ENCODE measurements at regions not wholly inside any gene's neighbourhood (a gene's known extent, or its start where the extent isn't known, plus 50 kb on each side); places are given as distances from the start of the nearest gene placed in this dataset.

GRCh38 chr19:28028881-28029444, 1184.0 kb downstream of the UQCRFS1 start:
- Histone ChIP-seq H3K27me3 (no peaks in the 10 kb centered on the region), H3K4me1 (no peaks in the 10 kb centered on the region), H3K36me3 (no peaks in the 10 kb centered on the region), H3K27ac (no peak overlapping the region), H3K4me3 (no peak overlapping the region), H3K9me3 (no peaks in the 10 kb centered on the region)
- TF ChIP-seq CTCF (IDR thresholded peaks at IDR 0.05 in 4 of 5, conservative IDR thresholded peaks at IDR 0.05 in 1 of 5), result no peak
- no peak for TF ChIP-seq POLR2A (IDR thresholded peaks at IDR 0.05)
- intact Hi-C loops (cut with DNase I; ENCODE audit: low total_unique reads), result no loop called here
- ATAC-seq (no peak), DNase-seq (no peak)
- in situ Hi-C loops (cut with MboI; ENCODE audit: low sequenced_read_pairs in 4 of 4), result no loop called here

- H3K27me3 ChIP-seq, result no peaks in the 10 kb centered on the region
- in situ Hi-C loops (cut with MboI; ENCODE audit: low sequenced_read_pairs in 4 of 4), result no loop called here
- no peak overlapping the region for H3K4me3 ChIP-seq
- no peak for DNase-seq
- H3K4me1 ChIP-seq, result no peaks in the 10 kb centered on the region
- intact Hi-C loops (cut with DNase I; ENCODE audit: low total_unique reads), result no loop called here
- no peaks in the 10 kb centered on the region for H3K36me3 ChIP-seq
- TF ChIP-seq POLR2A (IDR thresholded peaks at IDR 0.05) (no peak), CTCF (IDR thresholded peaks at IDR 0.05 in 4 of 5, conservative IDR thresholded peaks at IDR 0.05 in 1 of 5) (no peak)
- no peak overlapping the region for H3K27ac ChIP-seq
- ATAC-seq, result no peak
- H3K9me3 ChIP-seq, result no peaks in the 10 kb centered on the region
Measured at GRCh38 chr19:28027116-28027515, 1185.8 kb downstream of the UQCRFS1 start.

GRCh38 chr19:28026636-28027035, 1186.3 kb downstream of the UQCRFS1 start:
- intact Hi-C loops (cut with DNase I; ENCODE audit: low total_unique reads) (no loop called here), in situ Hi-C loops (cut with MboI; ENCODE audit: low sequenced_read_pairs in 4 of 4) (no loop called here)
- Histone ChIP-seq H3K4me3 (no peak overlapping the region), H3K27ac (no peak overlapping the region), H3K27me3 (no peaks in the 10 kb centered on the region), H3K4me1 (no peaks in the 10 kb centered on the region), H3K9me3 (no peaks in the 10 kb centered on the region), H3K36me3 (no peaks in the 10 kb centered on the region)
- ATAC-seq, result no peak
- no peak for DNase-seq
- TF ChIP-seq CTCF (IDR thresholded peaks at IDR 0.05 in 4 of 5, conservative IDR thresholded peaks at IDR 0.05 in 1 of 5) (no peak), POLR2A (IDR thresholded peaks at IDR 0.05) (no peak)

- ATAC-seq, result no peak
- H3K4me1 ChIP-seq, result no peaks in the 10 kb centered on the region
- no peak for DNase-seq
Measured at GRCh38 chr19:28024920-28025319, 1188.0 kb downstream of the UQCRFS1 start.

More at GRCh38 chr19:28024920-28025319, 1188.0 kb downstream of the UQCRFS1 start:
- Histone ChIP-seq H3K27me3 (no peaks in the 10 kb centered on the region), H3K4me3 (no peak overlapping the region), H3K9me3 (no peaks in the 10 kb centered on the region), H3K27ac (no peak overlapping the region), H3K36me3 (no peaks in the 10 kb centered on the region)
- TF ChIP-seq CTCF (IDR thresholded peaks at IDR 0.05 in 4 of 5, conservative IDR thresholded peaks at IDR 0.05 in 1 of 5), result no peak
- intact Hi-C loops (cut with DNase I; ENCODE audit: low total_unique reads) (no loop called here), in situ Hi-C loops (cut with MboI; ENCODE audit: low sequenced_read_pairs in 4 of 4) (no loop called here)

All from gastrocnemius medialis (tissue), 4 donors.